Hematopoietic multipotent progenitor cell treated with erythropoietin and hydrocortisone succinate and interleukin-3 and kit ligand, for 8 days (in vitro differentiated cells): ENCODE measurements at regions not wholly inside any gene's neighbourhood (a gene's known extent, or its start where the extent isn't known, plus 50 kb on each side); places are given as distances from the start of the nearest gene placed in this dataset.

Experiments used
- DNase-seq: peaks from one replicate; pipeline ENCODE4 v3.0.0-alpha.2; 2015

DNA sequence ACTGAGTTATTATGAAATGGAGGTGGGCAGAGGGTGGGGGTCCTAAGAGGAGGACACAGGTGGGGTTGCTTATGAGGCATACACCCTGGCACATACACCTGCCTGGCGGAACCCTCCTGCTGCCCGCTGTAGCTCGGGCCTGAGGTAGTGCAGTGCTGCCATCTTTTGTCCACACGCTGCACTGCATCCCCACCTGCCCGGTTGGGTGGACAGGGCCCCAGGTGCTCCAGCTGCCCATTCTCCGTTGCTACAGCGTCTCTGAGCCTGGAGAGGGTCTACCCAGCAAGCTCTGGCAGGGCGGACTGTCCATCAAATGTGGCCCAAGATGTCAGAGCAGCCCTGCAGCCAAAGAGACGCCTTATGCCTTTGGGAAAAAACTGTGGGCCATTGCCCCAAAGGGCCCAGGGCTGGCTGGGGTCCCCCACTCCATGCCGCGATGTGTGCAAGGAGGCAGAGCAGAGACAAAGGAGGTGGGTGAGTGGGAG is 131.2 kb downstream of the BUD13 start:
- DNase-seq: peak; percentile 13

DNA sequence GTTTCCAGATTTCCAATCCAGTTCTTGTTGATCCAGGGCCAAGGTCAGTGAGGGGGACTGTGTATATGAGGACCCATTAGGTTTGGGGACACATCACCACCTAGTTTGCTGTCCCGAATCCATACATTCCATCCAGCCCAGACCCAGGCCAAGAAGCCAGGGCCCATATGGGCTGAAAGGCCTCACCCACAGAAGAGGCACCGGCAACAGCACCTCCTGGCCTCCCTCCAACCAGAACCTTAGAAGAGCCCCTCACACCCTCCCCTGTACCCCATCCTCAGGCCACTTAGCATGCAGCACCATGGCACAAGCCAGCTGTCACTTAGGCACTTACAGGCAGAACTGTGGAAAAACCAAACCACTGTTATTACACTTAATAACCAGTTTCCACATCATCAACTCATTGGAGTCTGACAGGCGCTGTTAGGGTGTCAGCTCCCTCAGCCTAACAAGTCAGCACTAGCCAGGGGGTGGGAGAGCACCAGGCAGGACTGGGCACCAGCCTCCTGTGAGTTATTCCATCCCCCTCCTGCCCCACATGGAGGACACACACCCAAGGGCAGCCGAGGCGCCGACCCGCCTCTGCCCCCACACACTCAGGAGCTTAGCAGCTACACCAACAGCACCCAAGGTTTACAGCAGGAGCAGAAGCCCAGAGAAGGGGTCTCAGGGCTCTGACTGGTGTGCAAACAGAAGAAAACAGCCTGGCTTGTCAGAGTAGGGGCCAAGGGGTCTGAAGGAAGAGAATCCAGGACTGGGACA is 132.0 kb downstream of the BUD13 start:
- DNase-seq: no peak

- DNase-seq: no peak
Observed at GRCh38 chr11:116638463-116638862, 134.3 kb downstream of the BUD13 start.

- DNase-seq: no peak
Observed at GRCh38 chr11:116637766-116638165, 135.0 kb downstream of the BUD13 start.

DNA sequence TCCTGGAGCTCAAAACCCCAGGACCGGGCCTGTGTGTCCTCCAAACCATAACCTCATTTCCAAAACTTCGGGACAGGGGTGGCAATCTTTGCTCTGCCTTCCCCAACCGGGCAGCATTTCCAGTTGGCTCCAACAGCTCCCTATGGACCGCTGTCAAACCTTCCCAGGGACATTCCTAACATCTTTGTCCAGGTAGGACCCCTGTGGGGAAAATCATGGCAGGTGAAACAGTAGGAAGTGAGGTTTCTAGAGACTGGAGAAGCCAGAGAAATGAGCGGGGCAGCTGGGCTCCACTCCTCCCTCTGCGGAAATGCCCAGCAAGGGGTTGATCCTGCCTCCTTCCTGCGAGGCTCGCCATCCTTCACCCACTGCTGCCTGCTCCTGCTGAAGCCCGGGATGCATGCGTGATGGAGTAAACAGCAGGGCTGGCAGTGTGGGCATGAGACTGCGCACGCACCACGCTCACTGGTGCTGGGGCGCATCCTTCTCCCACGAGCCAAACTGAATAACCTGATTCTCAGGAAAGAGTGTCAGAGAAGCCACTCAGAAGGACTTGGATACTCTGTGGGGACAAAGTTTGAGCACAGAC is 136.4 kb downstream of the BUD13 start:
- DNase-seq: no peak

- DNase-seq: no peak
Observed at GRCh38 chr11:116631201-116631600, 141.6 kb downstream of the BUD13 start.

DNA sequence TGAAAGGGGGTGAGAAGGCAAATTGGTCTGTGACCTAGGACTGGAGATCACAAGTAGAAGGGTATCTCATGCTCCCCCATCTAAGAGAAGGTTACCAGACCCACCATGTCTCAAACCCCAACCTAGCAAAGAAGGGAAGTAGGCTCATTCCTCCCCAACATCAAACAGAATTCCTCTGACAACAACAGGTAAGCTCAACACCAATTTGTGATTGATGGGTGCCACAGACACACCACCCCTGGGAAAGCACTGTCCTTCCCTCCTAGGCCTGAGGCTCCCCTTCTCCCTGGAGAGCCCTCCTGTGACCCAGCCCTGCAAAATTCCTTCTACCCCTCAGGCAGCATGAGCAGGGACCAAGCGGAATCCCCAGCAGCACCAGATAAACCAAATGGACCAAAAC is 154.3 kb downstream of the BUD13 start:
- no peak for DNase-seq

DNA sequence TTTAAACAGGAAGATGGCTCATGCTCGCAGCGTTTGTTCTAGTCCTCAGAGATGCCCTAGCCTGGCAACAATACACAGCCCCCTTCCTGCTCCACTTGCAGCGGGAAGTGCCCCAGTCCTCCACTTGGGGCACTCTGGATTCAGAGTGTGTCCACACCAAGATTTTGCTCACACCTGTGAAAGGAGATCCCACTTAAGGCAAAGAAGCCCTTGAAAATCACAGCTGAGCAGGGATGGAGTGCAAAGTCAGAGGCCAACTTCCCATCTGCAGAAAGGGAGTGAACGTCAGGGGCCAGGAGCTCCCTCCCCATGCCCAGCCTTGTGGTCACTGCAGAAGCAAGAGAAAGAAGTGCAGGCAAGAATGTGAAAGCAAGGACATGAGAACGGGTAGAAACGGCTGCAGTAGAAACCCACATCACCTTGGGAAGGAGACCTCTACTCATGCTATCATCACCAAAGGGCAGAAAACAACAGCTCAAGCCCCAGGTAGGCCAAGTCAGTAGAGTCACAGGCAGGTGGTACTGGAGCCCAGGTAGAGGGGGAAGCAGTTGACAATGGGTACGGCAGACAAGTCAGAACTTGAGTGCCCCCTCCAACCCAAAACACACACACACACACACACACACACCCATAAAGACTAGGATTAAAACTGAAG is 157.4 kb downstream of the BUD13 start:
- DNase-seq: no peak

DNA sequence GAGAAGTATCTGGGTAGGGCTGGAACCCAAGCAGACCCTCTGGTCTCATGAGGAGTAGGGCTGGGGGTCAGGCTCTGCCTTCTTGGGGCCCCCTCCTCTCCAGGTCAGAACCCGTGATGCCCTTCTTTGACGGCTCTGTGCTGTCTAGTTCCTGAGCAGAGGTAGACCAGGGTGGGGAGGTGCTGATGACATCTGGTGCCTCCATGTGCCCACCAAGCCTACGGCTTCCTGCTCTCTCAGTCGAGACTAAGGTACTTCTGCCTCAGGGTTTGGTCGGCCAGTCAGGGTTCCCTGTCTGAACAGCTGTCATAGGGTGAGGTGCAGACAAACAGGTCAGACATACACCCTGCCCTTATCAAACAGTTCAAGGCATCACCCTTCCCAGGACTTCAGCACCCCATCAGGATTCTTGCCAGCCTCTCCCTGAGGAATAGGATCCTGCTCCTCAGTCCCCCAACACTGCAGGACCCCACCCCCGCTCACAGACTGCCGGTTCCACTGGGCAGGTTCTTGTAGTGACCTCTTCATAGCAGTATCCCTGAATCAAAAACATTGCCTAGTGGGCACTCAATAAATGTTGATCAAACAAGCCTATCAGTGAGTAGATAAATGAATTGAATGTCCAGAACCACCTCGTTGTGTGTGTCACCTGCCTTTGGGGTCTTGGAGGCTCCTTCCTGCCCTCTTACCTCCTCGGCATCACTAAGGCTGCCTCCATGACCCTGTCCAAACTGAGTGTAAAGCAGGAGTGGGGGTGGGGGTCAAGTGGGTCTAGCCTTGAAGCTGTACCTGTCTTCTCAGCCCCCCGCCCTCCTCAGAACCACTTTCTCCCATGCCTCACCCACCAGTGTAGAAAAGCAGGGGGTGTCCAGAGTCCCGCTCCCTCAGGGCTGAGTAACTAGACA is 158.2 kb downstream of the BUD13 start:
- DNase-seq: no peak

- DNase-seq: no peak
Observed at GRCh38 chr11:116613206-116613875, 159.4 kb downstream of the BUD13 start.

- no peak for DNase-seq
Observed at GRCh38 chr11:116611998-116612620, 160.7 kb downstream of the BUD13 start.

DNA sequence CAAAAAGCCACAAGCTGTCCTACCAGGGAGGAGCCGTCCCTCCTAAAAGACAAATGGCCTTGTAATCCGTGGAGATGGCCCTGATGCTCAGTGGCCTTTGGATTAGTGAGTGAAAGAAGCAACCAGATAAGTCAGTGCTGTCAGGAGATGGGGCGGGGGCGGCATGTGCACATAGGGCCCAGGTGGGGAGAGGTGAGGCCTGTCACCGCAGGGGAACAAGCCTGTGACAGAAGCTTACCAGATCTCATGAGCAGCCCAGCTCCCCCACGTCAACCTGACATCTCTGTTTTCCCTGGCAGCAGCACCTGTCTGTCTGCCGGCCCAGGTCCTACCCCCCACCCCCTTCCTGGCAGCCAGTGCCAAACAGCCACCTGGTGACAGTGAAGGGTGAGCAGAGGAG is 162.6 kb downstream of the BUD13 start:
- no peak for DNase-seq

GRCh38 chr11:116607027-116607426 is 165.8 kb downstream of the BUD13 start:
- DNase-seq: no peak

DNA sequence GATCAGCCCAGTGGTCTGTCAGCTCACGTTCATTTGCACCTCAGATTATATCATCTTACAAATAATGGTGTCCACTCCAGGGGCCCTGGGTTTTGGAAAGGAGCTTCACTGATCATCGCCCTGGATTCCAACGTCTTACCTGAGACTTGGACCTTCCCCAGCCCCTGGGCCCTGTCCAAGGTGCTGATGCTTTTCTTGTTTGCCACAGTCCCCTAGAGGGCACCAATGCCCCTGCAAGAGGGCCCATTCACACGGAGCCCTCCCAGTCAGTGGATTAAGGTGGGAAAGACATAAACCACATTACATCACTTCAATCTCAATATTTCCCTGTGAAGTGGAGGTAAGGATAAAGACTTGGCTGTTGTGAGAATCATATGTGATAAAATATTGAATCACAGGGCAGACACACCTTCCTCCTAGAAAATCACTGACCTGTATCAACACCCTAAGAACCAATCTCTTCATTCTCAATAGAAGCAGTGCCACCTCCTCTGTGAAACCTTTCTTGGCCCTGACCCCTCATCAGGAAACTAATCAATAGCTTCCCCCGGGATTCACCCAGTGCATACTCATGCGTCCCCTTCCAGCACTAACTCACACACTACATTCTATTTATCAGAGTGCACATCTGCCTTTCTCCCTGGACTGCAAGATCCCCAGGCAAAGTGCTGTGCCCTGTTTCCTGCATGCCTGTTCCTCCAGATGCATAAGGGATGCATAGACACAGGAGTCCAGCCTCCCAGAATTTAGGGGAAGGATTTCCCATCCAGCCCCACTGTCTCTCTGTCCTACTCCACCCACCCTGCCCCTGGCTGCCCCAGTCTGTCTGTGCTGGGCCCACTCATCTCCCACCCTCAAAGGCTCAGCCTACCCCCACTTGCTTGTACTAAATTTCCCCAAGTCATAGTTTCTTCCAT is 167.0 kb downstream of the BUD13 start:
- DNase-seq: peak; percentile 63

- DNase-seq: no peak
Observed at GRCh38 chr11:116603728-116604323, 169.0 kb downstream of the BUD13 start.

GRCh38 chr11:116602637-116602942 is 170.2 kb downstream of the BUD13 start:
- no peak for DNase-seq

DNA sequence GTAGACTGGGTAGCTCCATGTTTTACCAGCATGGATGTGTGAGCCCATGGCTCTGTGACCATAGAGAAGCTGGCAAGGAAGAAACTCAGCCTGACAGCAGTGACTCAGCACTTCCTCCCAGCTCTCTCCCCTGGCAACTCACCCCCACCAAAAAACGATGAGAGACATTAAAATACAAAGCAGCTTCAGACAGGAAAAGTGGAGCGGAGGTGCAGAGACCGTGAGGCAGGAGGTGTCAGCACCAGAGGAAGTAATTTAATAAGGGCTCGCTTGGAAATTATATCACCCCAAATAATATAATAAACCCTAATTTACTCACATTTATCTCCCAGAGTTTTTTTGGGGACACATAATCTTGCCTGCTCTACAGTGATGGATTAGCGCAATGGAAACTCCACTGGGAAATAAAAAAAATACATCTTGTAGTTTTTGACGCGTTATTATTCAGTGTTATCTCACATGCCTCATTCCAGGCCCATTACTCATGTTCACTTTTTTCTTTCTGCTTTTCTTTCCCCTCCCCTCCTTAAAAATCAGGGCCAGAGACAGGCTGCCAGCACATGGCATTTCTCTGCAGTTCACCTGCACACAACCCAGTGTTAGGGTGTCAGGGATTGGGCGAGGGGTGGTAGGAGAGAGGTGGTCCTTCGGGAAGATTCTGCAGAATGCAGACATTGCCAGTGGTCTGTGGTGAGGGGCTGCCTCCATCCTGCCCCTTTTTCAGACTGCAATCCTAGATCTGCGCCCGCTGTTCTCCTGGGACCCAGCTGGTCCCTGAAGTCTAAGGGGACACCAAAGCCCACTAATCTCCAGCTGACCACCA is 170.8 kb downstream of the BUD13 start:
- no peak for DNase-seq

GRCh38 chr11:116600930-116601329 is 171.9 kb downstream of the BUD13 start:
- DNase-seq: no peak

GRCh38 chr11:116598556-116598955 is 174.2 kb downstream of the BUD13 start:
- DNase-seq: no peak

DNA sequence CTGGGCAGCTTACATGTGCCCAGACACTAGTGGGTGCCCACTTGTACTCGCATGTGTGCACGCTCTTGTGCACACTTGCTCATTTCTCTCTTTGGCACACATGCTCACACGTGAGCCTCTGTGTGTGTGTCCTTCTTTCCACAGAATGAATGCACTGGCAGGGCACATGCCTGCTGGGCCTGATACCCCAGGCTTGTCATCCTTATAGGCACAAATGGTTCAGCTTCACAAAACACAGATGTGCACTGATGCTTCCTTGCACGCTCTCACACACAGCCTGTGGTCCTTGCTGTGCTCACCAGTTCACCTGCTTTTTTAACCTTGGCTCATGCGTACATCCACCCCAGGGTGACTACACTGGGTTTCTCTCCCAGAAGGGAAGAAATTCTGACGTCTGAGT is 174.8 kb downstream of the BUD13 start:
- no peak for DNase-seq
